ENCODE measurements at regions not wholly inside any gene's neighbourhood (a gene's known extent, or its start where the extent isn't known, plus 50 kb on each side); places are given as distances from the start of the nearest gene placed in this dataset.

DNA sequence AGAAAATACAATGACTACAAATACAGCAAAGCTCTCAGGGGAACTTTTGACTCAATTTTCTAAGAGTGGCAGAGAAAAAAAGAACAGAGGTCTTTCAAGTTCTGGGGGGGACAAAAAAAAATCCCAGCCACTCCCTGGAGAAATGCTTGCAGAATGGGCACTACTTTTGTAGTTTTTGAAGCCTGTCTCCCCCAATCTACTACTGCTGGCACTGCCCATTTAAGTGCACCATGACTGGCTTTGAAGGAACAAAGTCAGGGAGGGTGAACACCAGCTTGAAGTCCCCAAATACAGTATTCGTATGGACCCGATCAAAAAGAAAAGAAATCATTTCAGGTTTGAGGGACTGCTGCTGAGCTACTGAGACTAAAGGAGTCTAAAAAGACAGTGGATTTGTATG lies 1824.4 kb downstream of the ARAP2 start:
- peaks cover 0 to 2% (median 0%) of the 10 kb centered on the region in 7 donors for H3K9me3 Mint-ChIP-seq
- 100% methylated on average over 1 of the region's 2 CpGs for WGBS (ENCODE audit: insufficient coverage)
- Histone ChIP-seq H4K20me1 (ENCODE audit: insufficient read depth, low read length) (no peaks in the 10 kb centered on the region), H2AFZ (ENCODE audit: insufficient read depth, low read depth, low read length, poor library complexity, severe bottlenecking) (no peak overlapping the region), H3K27me3 (ENCODE audit: control insufficient read depth in 2 of 2, insufficient read depth in 2 of 2, low read length in 2 of 2) (no peaks in the 10 kb centered on the region), H3K27ac (ENCODE audit: low read depth in 1 of 2, low read length in 2 of 2) (no peak overlapping the region), H3K79me2 (ENCODE audit: insufficient read depth, low read length) (no peaks in the 10 kb centered on the region), H3K4me3 (replicated peaks in 1 of 3; ENCODE audit: low read depth in 2 of 3, low read length in 3 of 3) (no peak overlapping the region), H3K9ac (ENCODE audit: insufficient read depth, low read length, poor library complexity, severe bottlenecking) (no peak overlapping the region), H3K4me1 (ENCODE audit: control insufficient read depth in 1 of 2, insufficient read depth in 2 of 2, low read length in 2 of 2) (no peaks in the 10 kb centered on the region), H3K36me3 (replicated peaks in 1 of 2; ENCODE audit: control insufficient read depth in 1 of 2, insufficient read depth in 2 of 2, low read length in 2 of 2) (no peaks in the 10 kb centered on the region), H3K9me3 (replicated peaks in 1 of 2; ENCODE audit: control insufficient read depth in 1 of 2, insufficient read depth in 1 of 2, low read length in 2 of 2) (no peaks in the 10 kb centered on the region), H3K4me2 (replicated peaks; ENCODE audit: extremely low read depth, low read length, poor library complexity, severe bottlenecking) (no peak overlapping the region)
- intact Hi-C loops (cut with micrococcal nuclease): no loop called here
- H3K27ac Mint-ChIP-seq: no peak overlapping the region
- no peak for TF ChIP-seq CTCF (IDR thresholded peaks at IDR 0.05)
- H3K4me3 Mint-ChIP-seq: no peak overlapping the region
- H3K4me1 Mint-ChIP-seq: no peaks in the 10 kb centered on the region
- no peaks in the 10 kb centered on the region for H3K27me3 Mint-ChIP-seq (ENCODE audit: low read depth in 3 of 3)
- no peaks in the 10 kb centered on the region for H3K36me3 Mint-ChIP-seq
- no peak for DNase-seq

GRCh38 chr4:34422472-34423175 lies 1821.7 kb downstream of the ARAP2 start:
- H3K36me3 Mint-ChIP-seq: no peaks in the 10 kb centered on the region
- WGBS (ENCODE audit: insufficient coverage): 73% methylated on average over 3 of the region's 4 CpGs

More at GRCh38 chr4:34422472-34423175, 1821.7 kb downstream of the ARAP2 start:
- no peaks in the 10 kb centered on the region for H3K9me3 ChIP-seq (replicated peaks in 1 of 2; ENCODE audit: control insufficient read depth in 1 of 2, insufficient read depth in 1 of 2, low read length in 2 of 2)
- Mint-ChIP-seq H3K9me3 (peaks cover 0 to 2% (median 0%) of the 10 kb centered on the region in 7 donors), H3K4me1 (no peaks in the 10 kb centered on the region), H3K4me3 (no peak overlapping the region), H3K27ac (no peak overlapping the region), H3K27me3 (ENCODE audit: low read depth in 3 of 3) (no peaks in the 10 kb centered on the region)
- no peak for TF ChIP-seq CTCF (IDR thresholded peaks at IDR 0.05)
- H3K27me3 ChIP-seq (ENCODE audit: control insufficient read depth in 2 of 2, insufficient read depth in 2 of 2, low read length in 2 of 2): no peaks in the 10 kb centered on the region
- H3K9ac ChIP-seq (ENCODE audit: insufficient read depth, low read length, poor library complexity, severe bottlenecking): no peak overlapping the region
- no peak overlapping the region for H3K4me3 ChIP-seq (replicated peaks in 1 of 3; ENCODE audit: low read depth in 2 of 3, low read length in 3 of 3)
- no peak for DNase-seq
- no peaks in the 10 kb centered on the region for H3K4me1 ChIP-seq (ENCODE audit: control insufficient read depth in 1 of 2, insufficient read depth in 2 of 2, low read length in 2 of 2)
- H3K27ac ChIP-seq (ENCODE audit: low read depth in 1 of 2, low read length in 2 of 2): no peak overlapping the region
- no peaks in the 10 kb centered on the region for H3K36me3 ChIP-seq (replicated peaks in 1 of 2; ENCODE audit: control insufficient read depth in 1 of 2, insufficient read depth in 2 of 2, low read length in 2 of 2)
- intact Hi-C loops (cut with micrococcal nuclease): no loop called here
- H4K20me1 ChIP-seq (ENCODE audit: insufficient read depth, low read length): no peaks in the 10 kb centered on the region
- H3K79me2 ChIP-seq (ENCODE audit: insufficient read depth, low read length): no peaks in the 10 kb centered on the region
- H3K4me2 ChIP-seq (replicated peaks; ENCODE audit: extremely low read depth, low read length, poor library complexity, severe bottlenecking): no peak overlapping the region
- H2AFZ ChIP-seq (ENCODE audit: insufficient read depth, low read depth, low read length, poor library complexity, severe bottlenecking): no peak overlapping the region
